ENCODE measurements at regions not wholly inside any gene's neighbourhood (a gene's known extent, or its start where the extent isn't known, plus 50 kb on each side); places are given as distances from the start of the nearest gene placed in this dataset.

- DNase-seq (ENCODE audit: low read depth) = peak; percentile 55
Measured at GRCh38 chr11:97963528-97964331, 1057.0 kb upstream of the CNTN5 start.

GRCh38 chr11:97964332-97965004, 1056.3 kb upstream of the CNTN5 start:
- DNase-seq (ENCODE audit: low read depth) = no peak

- DNase-seq (ENCODE audit: low read depth) = peak; percentile 97
Measured at GRCh38 chr11:97965849-97966646, 1054.7 kb upstream of the CNTN5 start.

GRCh38 chr11:97966901-97967300, 1053.8 kb upstream of the CNTN5 start:
- no peak for DNase-seq (ENCODE audit: low read depth)

GRCh38 chr11:97968071-97968470, 1052.7 kb upstream of the CNTN5 start:
- DNase-seq (ENCODE audit: low read depth) = no peak

GRCh38 chr11:97972731-97973130, 1048.0 kb upstream of the CNTN5 start:
- DNase-seq (ENCODE audit: low read depth) = no peak

- no peak for DNase-seq (ENCODE audit: low read depth)
Measured at GRCh38 chr11:97973352-97973857, 1047.3 kb upstream of the CNTN5 start.

- no peak for DNase-seq (ENCODE audit: low read depth)
Measured at GRCh38 chr11:97974798-97975498, 1045.8 kb upstream of the CNTN5 start.

- DNase-seq (ENCODE audit: low read depth) = no peak
Measured at GRCh38 chr11:97977726-97978125, 1043.0 kb upstream of the CNTN5 start.

GRCh38 chr11:97979741-97980140, 1041.0 kb upstream of the CNTN5 start:
- peak; percentile 83 for DNase-seq (ENCODE audit: low read depth)

- no peak for DNase-seq (ENCODE audit: low read depth)
Measured at GRCh38 chr11:97982512-97982911, 1038.2 kb upstream of the CNTN5 start.

- DNase-seq (ENCODE audit: low read depth) = no peak
Measured at GRCh38 chr11:97989121-97989520, 1031.6 kb upstream of the CNTN5 start.

GRCh38 chr11:97990162-97990920, 1030.4 kb upstream of the CNTN5 start:
- peak; percentile 81 for DNase-seq (ENCODE audit: low read depth)

- no peak for DNase-seq (ENCODE audit: low read depth)
Measured at GRCh38 chr11:97993562-97993961, 1027.2 kb upstream of the CNTN5 start.

- no peak for DNase-seq (ENCODE audit: low read depth)
Measured at GRCh38 chr11:97995874-97996273, 1024.9 kb upstream of the CNTN5 start.

GRCh38 chr11:97996762-97997161, 1024.0 kb upstream of the CNTN5 start:
- DNase-seq (ENCODE audit: low read depth) = no peak

GRCh38 chr11:98003606-98004371, 1017.0 kb upstream of the CNTN5 start:
- no peak for DNase-seq (ENCODE audit: low read depth)

- DNase-seq (ENCODE audit: low read depth) = no peak
Measured at GRCh38 chr11:98007072-98007471, 1013.7 kb upstream of the CNTN5 start.

GRCh38 chr11:98027652-98028051, 993.1 kb upstream of the CNTN5 start:
- DNase-seq (ENCODE audit: low read depth) = no peak

GRCh38 chr11:98029832-98030231, 990.9 kb upstream of the CNTN5 start:
- DNase-seq (ENCODE audit: low read depth) = no peak
